NT2/D1 (cell line): ENCODE measurements at regions not wholly inside any gene's neighbourhood (a gene's known extent, or its start where the extent isn't known, plus 50 kb on each side); places are given as distances from the start of the nearest gene placed in this dataset.

ENCODE experiments used
- DNase-seq: peaks from one replicate; pipeline ENCODE4 v3.0.0-alpha.2; 2011; ENCODE audit warnings: low read depth, low spot score
- H3K27me3 ChIP-seq: 2 replicates; pipeline ENCODE4 v1.6.0; 2011; ENCODE audit warnings: mild to moderate bottlenecking; ENCODE audit not compliant: insufficient read length, insufficient read depth
- H3K36me3 ChIP-seq: 2 replicates; pipeline ENCODE4 v1.6.1; 2011; ENCODE audit warnings: mild to moderate bottlenecking, low read length, mixed read lengths; ENCODE audit not compliant: insufficient read depth, insufficient read length
- H3K4me1 ChIP-seq: 2 replicates; pipeline ENCODE4 v1.5.1; 2011; ENCODE audit not compliant: insufficient read depth, insufficient read length
- H3K4me3 ChIP-seq: 2 replicates; pipeline ENCODE4 v1.5.1; 2011; ENCODE audit warnings: low read depth; ENCODE audit not compliant: insufficient read length
- H3K9ac ChIP-seq: 2 replicates; pipeline ENCODE4 v1.6.0; 2011; ENCODE audit warnings: low read depth; ENCODE audit not compliant: insufficient read length
- H3K9me3 ChIP-seq: 2 replicates; pipeline ENCODE4 v1.5.1; 2011; ENCODE audit warnings: mild to moderate bottlenecking, low read length; ENCODE audit not compliant: insufficient read depth
- SUZ12 ChIP-seq: IDR thresholded peaks from 2 replicates; pipeline ENCODE4 v1.6.1; 2011; ENCODE audit not compliant: insufficient read length, insufficient read depth; ENCODE audit errors: extremely low read depth
- YY1 ChIP-seq: IDR thresholded peaks from 2 replicates; pipeline ENCODE4 v1.6.1; 2011; ENCODE audit not compliant: insufficient read length, insufficient read depth
- ZNF274 ChIP-seq: IDR thresholded peaks from 2 replicates; pipeline ENCODE4 v1.6.1; 2011; ENCODE audit warnings: mild to moderate bottlenecking, low read depth, low read length

- TF ChIP-seq YY1, result no peak
- TF ChIP-seq ZNF274, result no peak
- no peak for TF ChIP-seq SUZ12
- H3K4me1 ChIP-seq, result no peaks in the 10 kb centered on the region
- H3K36me3 ChIP-seq, result no peaks in the 10 kb centered on the region
- no peak overlapping the region for H3K9ac ChIP-seq
- no peak for DNase-seq
- H3K4me3 ChIP-seq, result no peak overlapping the region
- H3K27me3 ChIP-seq, result no peaks in the 10 kb centered on the region
- H3K9me3 ChIP-seq, result no peaks in the 10 kb centered on the region
Measured at GRCh38 chr5:165000479-165001190, 1495.2 kb downstream of the MAT2B start.

GRCh38 chr5:165003283-165003682 lies 1497.9 kb downstream of the MAT2B start:
- Histone ChIP-seq H3K4me1 (no peaks in the 10 kb centered on the region), H3K9me3 (no peaks in the 10 kb centered on the region), H3K9ac (no peak overlapping the region), H3K27me3 (no peaks in the 10 kb centered on the region), H3K4me3 (no peak overlapping the region), H3K36me3 (no peaks in the 10 kb centered on the region)
- TF ChIP-seq ZNF274 (no peak), YY1 (no peak), SUZ12 (no peak)
- DNase-seq, result no peak

GRCh38 chr5:165004175-165004574 lies 1498.8 kb downstream of the MAT2B start:
- Histone ChIP-seq H3K9ac (no peak overlapping the region), H3K36me3 (no peaks in the 10 kb centered on the region), H3K4me3 (no peak overlapping the region), H3K27me3 (no peaks in the 10 kb centered on the region), H3K4me1 (no peaks in the 10 kb centered on the region), H3K9me3 (no peaks in the 10 kb centered on the region)
- TF ChIP-seq YY1, result no peak
- TF ChIP-seq SUZ12, result no peak
- TF ChIP-seq ZNF274, result no peak
- DNase-seq, result no peak

GRCh38 chr5:165014439-165014838 lies 1509.0 kb downstream of the MAT2B start:
- DNase-seq, result no peak
- H3K36me3 ChIP-seq, result no peaks in the 10 kb centered on the region
- H3K4me3 ChIP-seq, result no peak overlapping the region
- H3K9me3 ChIP-seq, result no peaks in the 10 kb centered on the region
- H3K9ac ChIP-seq, result no peak overlapping the region
- no peaks in the 10 kb centered on the region for H3K27me3 ChIP-seq
- H3K4me1 ChIP-seq, result no peaks in the 10 kb centered on the region
- no peak for TF ChIP-seq SUZ12

GRCh38 chr5:165015126-165015525 lies 1509.7 kb downstream of the MAT2B start:
- Histone ChIP-seq H3K4me3 (no peak overlapping the region), H3K36me3 (no peaks in the 10 kb centered on the region), H3K9ac (no peak overlapping the region), H3K4me1 (no peaks in the 10 kb centered on the region), H3K9me3 (no peaks in the 10 kb centered on the region), H3K27me3 (no peaks in the 10 kb centered on the region)
- no peak for DNase-seq
- no peak for TF ChIP-seq ZNF274
- no peak for TF ChIP-seq SUZ12
- TF ChIP-seq YY1, result no peak

GRCh38 chr5:165015547-165015946 lies 1510.1 kb downstream of the MAT2B start:
- TF ChIP-seq ZNF274, result no peak
- TF ChIP-seq SUZ12, result no peak
- TF ChIP-seq YY1, result no peak
- Histone ChIP-seq H3K36me3 (no peaks in the 10 kb centered on the region), H3K9ac (no peak overlapping the region), H3K9me3 (no peaks in the 10 kb centered on the region), H3K27me3 (no peaks in the 10 kb centered on the region), H3K4me1 (no peaks in the 10 kb centered on the region), H3K4me3 (no peak overlapping the region)
- DNase-seq, result no peak

- no peak for TF ChIP-seq ZNF274
- no peak for TF ChIP-seq SUZ12
- TF ChIP-seq YY1, result no peak
- Histone ChIP-seq H3K9ac (no peak overlapping the region), H3K27me3 (no peaks in the 10 kb centered on the region), H3K36me3 (no peaks in the 10 kb centered on the region), H3K4me3 (no peak overlapping the region), H3K4me1 (no peaks in the 10 kb centered on the region), H3K9me3 (no peaks in the 10 kb centered on the region)
- DNase-seq, result no peak
Measured at GRCh38 chr5:165026971-165027370, 1521.6 kb downstream of the MAT2B start.

- Histone ChIP-seq H3K4me3 (no peak overlapping the region), H3K27me3 (no peaks in the 10 kb centered on the region), H3K36me3 (no peaks in the 10 kb centered on the region), H3K9me3 (no peaks in the 10 kb centered on the region), H3K9ac (no peak overlapping the region), H3K4me1 (no peaks in the 10 kb centered on the region)
- TF ChIP-seq ZNF274 (no peak), YY1 (no peak), SUZ12 (no peak)
- DNase-seq, result no peak
Measured at GRCh38 chr5:165028356-165028755, 1522.9 kb downstream of the MAT2B start.
